NT2/D1 (cell line): ENCODE measurements at regions not wholly inside any gene's neighbourhood (a gene's known extent, or its start where the extent isn't known, plus 50 kb on each side); places are given as distances from the start of the nearest gene placed in this dataset.

ENCODE experiments used
- SUZ12 ChIP-seq: IDR thresholded peaks from 2 replicates; pipeline ENCODE4 v1.6.1; 2011; ENCODE audit not compliant: insufficient read length, insufficient read depth; ENCODE audit errors: extremely low read depth
- YY1 ChIP-seq: IDR thresholded peaks from 2 replicates; pipeline ENCODE4 v1.6.1; 2011; ENCODE audit not compliant: insufficient read length, insufficient read depth
- ZNF274 ChIP-seq: IDR thresholded peaks from 2 replicates; pipeline ENCODE4 v1.6.1; 2011; ENCODE audit warnings: mild to moderate bottlenecking, low read depth, low read length

DNA sequence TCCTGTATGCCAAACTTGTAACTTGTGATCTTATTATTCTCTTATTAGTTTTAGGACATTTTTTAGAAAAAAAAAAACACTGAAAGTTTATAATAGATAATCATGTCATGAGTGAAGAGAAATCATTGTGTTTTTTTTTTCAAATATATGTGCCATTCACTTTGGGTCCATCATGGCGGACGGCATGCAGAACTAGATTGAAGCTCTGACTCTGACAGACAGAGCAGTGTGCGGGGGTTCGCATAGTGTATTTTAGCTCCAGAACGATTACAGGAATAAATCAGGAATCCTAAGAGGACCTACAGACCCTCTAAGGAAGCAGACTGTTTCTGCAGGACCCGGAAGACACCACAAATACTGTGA is 484.4 kb upstream of the REG3G start:
- TF ChIP-seq YY1 = no peak
- TF ChIP-seq SUZ12 = no peak
- TF ChIP-seq ZNF274 = no peak
